GM12878 (cell line): ENCODE measurements at regions not wholly inside any gene's neighbourhood (a gene's known extent, or its start where the extent isn't known, plus 50 kb on each side); places are given as distances from the start of the nearest gene placed in this dataset.

Experiments
- ATAC-seq: fragments of 200-7000 bp; cut with Tn5 transposase; 3 replicates; pipeline ENCODE4 v1.9.1; 2020; ENCODE audit warnings: mild to moderate bottlenecking, moderate library complexity
- BruUV-seq: library from RNA; stranded (reverse); fragments of 400-500 nt; replicated peaks from 2 replicates; lab custom pipeline; 2021; lab: Mats Ljungman, UMichigan
- CTCF ChIA-PET: fragments of 300-600 bp; sonication (Branson Sonifier 250); formaldehyde crosslinking; extraction: SDS; loops from one replicate; lab custom pipeline; 2021; ENCODE audit warnings: inconsistent platforms; lab: Yijun Ruan, JAX
- POLR2A ChIA-PET: fragments of 350-600 bp; formaldehyde crosslinking; extraction: SDS; loops from one replicate; lab custom pipeline; 2021; ENCODE audit warnings: inconsistent platforms; lab: Charles Lee
- RAD21 ChIA-PET: fragments of 300-600 bp; sonication (Branson Sonifier 250); formaldehyde crosslinking; loops from one replicate; lab custom pipeline; 2023; ENCODE audit warnings: antibody characterized with exemption; ENCODE audit not compliant: unreplicated experiment; lab: Charles Lee
- SMC1A ChIA-PET: fragments of 300-600 bp; sonication (Branson Sonifier 250); formaldehyde crosslinking; loops from one replicate; lab custom pipeline; 2023; ENCODE audit not compliant: unreplicated experiment, uncharacterized antibody; lab: Charles Lee
- DNase-seq: peaks from one replicate; pipeline ENCODE4 v3.0.0-alpha.2; 2011; ENCODE audit warnings: low read depth, low spot score
- FAIRE-seq: peaks from 3 replicates; lab custom pipeline; 2011; peaks lifted over from hg19 to GRCh38; lab: Jason Lieb, UNC
- H2AFZ ChIP-seq: 2 replicates; pipeline ENCODE4 v1.6.0; 2011; ENCODE audit warnings: low read depth, low read length, control low read depth; ENCODE audit not compliant: control insufficient read depth
- H3K27ac ChIP-seq: 2 replicates; pipeline ENCODE4 v1.5.1; 2011; ENCODE audit warnings: control low read depth; ENCODE audit not compliant: control insufficient read depth, insufficient read depth
- H3K27me3 ChIP-seq, 2 experiments: replicated peaks in 1 of 2; 2 replicates each; pipeline versions ENCODE4 v1.6.0 to v1.6.1; 2011; ENCODE audit warnings: low read length in 1 of 2; ENCODE audit not compliant: control insufficient read depth in 2 of 2, insufficient read depth in 2 of 2
- H3K36me3 ChIP-seq, 2 experiments: 2 replicates each; pipeline ENCODE4 v1.5.1; 2011; ENCODE audit warnings: low read length in 1 of 2; ENCODE audit not compliant: control insufficient read depth in 2 of 2, insufficient read depth in 2 of 2
- H3K4me1 ChIP-seq: 2 replicates; pipeline ENCODE4 v1.6.1; 2011; ENCODE audit warnings: mild to moderate bottlenecking, low read length, moderate library complexity, mixed read lengths; ENCODE audit not compliant: control insufficient read depth, insufficient read depth
- H3K4me2 ChIP-seq: 2 replicates; pipeline ENCODE4 v1.6.0; 2011; ENCODE audit warnings: control low read depth; ENCODE audit not compliant: control insufficient read depth, insufficient read depth
- H3K4me3 ChIP-seq: fragments of 200-600 bp; sonication (generic); 2 replicates; pipeline ENCODE4 v1.5.1; 2016
- H3K79me2 ChIP-seq: 2 replicates; pipeline ENCODE4 v1.6.0; 2011; ENCODE audit warnings: low read length; ENCODE audit not compliant: control insufficient read depth, insufficient read depth
- H3K9ac ChIP-seq: 2 replicates; pipeline ENCODE4 v1.8.0; 2011; ENCODE audit warnings: low read length, control low read depth, mixed read lengths; ENCODE audit not compliant: control insufficient read depth, insufficient read depth
- H3K9me3 ChIP-seq: replicated peaks from 3 replicates; pipeline ENCODE4 v1.5.1; 2011; ENCODE audit warnings: mild to moderate bottlenecking, low read length; ENCODE audit not compliant: control insufficient read depth, insufficient read depth
- H4K20me1 ChIP-seq: 2 replicates; pipeline ENCODE4 v1.6.0; 2011; ENCODE audit not compliant: control insufficient read depth, insufficient read depth
- EP300 ChIP-seq, 2 experiments: fragments of 150-350 bp in 1 of 2; IDR thresholded peaks; 2 replicates each; pipeline ENCODE4 v1.6.1; 2011 to 2012; ENCODE audit warnings: low read depth in 2 of 2, low read length in 2 of 2, borderline replicate concordance in 1 of 2, improper control_type of control experiment in 1 of 2, inconsistent platforms in 1 of 2; ENCODE audit not compliant: control insufficient read depth in 1 of 2
- ETV6 ChIP-seq, 2 experiments: fragments of 450-650 bp in 1 of 2; IDR thresholded peaks in 1 of 2; conservative IDR thresholded peaks in 1 of 2; 2 replicates each; pipeline ENCODE4 v1.6.1; 2014; ENCODE audit warnings: antibody characterized with exemption in 1 of 2, borderline replicate concordance in 1 of 2, low read depth in 1 of 2, mild to moderate bottlenecking in 1 of 2, moderate library complexity in 1 of 2
- GATAD2B ChIP-seq: fragments of 450-650 bp; conservative IDR thresholded peaks from 2 replicates; pipeline ENCODE4 v1.6.1; 2017; ENCODE audit warnings: low read depth, mild to moderate bottlenecking, moderate library complexity
- HDAC6 ChIP-seq: fragments of 200-600 bp; sonication (generic); IDR thresholded peaks from one replicate; pipeline ENCODE4 v1.8.0; 2017; ENCODE audit warnings: antibody characterized with exemption; ENCODE audit not compliant: unreplicated experiment
- NFYB ChIP-seq: IDR thresholded peaks from 2 replicates; pipeline ENCODE4 v1.6.1; 2011; ENCODE audit warnings: low read depth, mild to moderate bottlenecking, low read length, improper control_type of control experiment, moderate library complexity; ENCODE audit not compliant: insufficient read depth
- NR2C2 ChIP-seq: IDR thresholded peaks from 2 replicates; pipeline ENCODE4 v1.6.1; 2011; ENCODE audit warnings: borderline replicate concordance, low read depth; ENCODE audit not compliant: control insufficient read depth, insufficient read length
- TARDBP ChIP-seq: IDR thresholded peaks from 2 replicates; pipeline ENCODE4 v1.6.1; 2016; ENCODE audit warnings: borderline replicate concordance
- TCF12 ChIP-seq: IDR thresholded peaks from 2 replicates; pipeline ENCODE4 v1.6.1; 2011; ENCODE audit warnings: low read depth, mild to moderate bottlenecking, low read length
- WRNIP1 ChIP-seq: IDR thresholded peaks from 2 replicates; pipeline ENCODE4 v1.6.1; 2011; ENCODE audit warnings: low read depth, low read length, improper control_type of control experiment, borderline replicate concordance
- ZSCAN29 ChIP-seq: fragments of 450-650 bp; IDR thresholded peaks from 2 replicates; pipeline ENCODE4 v1.6.1; 2017; ENCODE audit warnings: mild to moderate bottlenecking, moderate library complexity
- WGBS: methylation state at CpG from one replicate; pipeline ENCODE4 v1.1.6; 2016; ENCODE audit warnings: low lambda C conversion rate; ENCODE audit not compliant: insufficient replicate concordance, insufficient coverage; ENCODE audit errors: missing lambda C conversion rate; 5-methylcytosine and 5-hydroxymethylcytosine counted together
- in situ Hi-C: fragments of 300-500 bp; cut with MboI; formaldehyde crosslinking; loops from 9 replicates; pipeline ENCODE4 v1.14.3; 2018; ENCODE audit warnings: mixed read lengths
- intact Hi-C: fragments of 100-400 bp; cut with micrococcal nuclease; formaldehyde crosslinking; loops from one replicate; pipeline ENCODE4 v1.14.2; 2022; ENCODE audit not compliant: unreplicated experiment
- TF ChIP-seq, protein P1 (sequence below), 3 experiments: IDR thresholded peaks in 2 of 3; conservative IDR thresholded peaks in 1 of 3; 2 replicates each; pipeline ENCODE4 v1.5.1; 2011; ENCODE audit warnings: low read depth in 3 of 3, low read length in 3 of 3, mild to moderate bottlenecking in 3 of 3, control low read depth in 2 of 3, moderate library complexity in 2 of 3, inconsistent platforms in 1 of 3, mixed read lengths in 1 of 3; ENCODE audit not compliant: control insufficient read depth in 2 of 3, insufficient read depth in 1 of 3; ENCODE audit errors: extremely low read depth in 1 of 3
- TF ChIP-seq, protein P2 (sequence below): fragments of 450-650 bp; IDR thresholded peaks from 2 replicates; pipeline ENCODE4 v1.6.1; 2017; ENCODE audit warnings: mild to moderate bottlenecking, moderate library complexity
- TF ChIP-seq, protein P3 (sequence below): fragments of 450-650 bp; IDR thresholded peaks from 2 replicates; pipeline ENCODE4 v1.6.1; 2018; ENCODE audit warnings: mild to moderate bottlenecking, low read depth, moderate library complexity; ENCODE audit not compliant: partially characterized antibody
- TF ChIP-seq, protein P4 (sequence below): fragments of 450-650 bp; IDR thresholded peaks from 2 replicates; pipeline ENCODE4 v1.6.1; 2017; ENCODE audit warnings: borderline replicate concordance

DNA sequence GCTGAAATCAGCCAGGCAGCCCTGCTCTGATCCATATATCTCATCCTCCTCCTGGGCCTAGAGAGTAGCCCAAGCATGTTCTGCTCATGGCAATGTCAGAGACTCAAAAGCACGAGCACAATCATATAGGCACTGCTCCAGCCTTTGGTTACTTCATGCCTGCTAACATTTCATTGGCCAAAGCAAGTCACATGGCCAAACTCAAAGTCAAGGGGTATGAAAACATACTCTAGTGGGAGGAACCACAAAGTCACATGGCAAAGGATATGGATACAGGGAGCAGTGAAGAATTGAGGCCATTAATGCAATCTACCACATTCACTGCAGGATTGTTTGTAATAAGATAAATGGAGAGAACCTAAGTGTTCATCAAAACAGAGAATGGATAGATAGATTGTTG lies 87.8 kb upstream of the SPATS2L start:
- Histone ChIP-seq H3K4me1 (no peaks in the 10 kb centered on the region), H2AFZ (no peak overlapping the region), H3K4me2 (no peak overlapping the region), H3K79me2 (no peaks in the 10 kb centered on the region), H4K20me1 (no peaks in the 10 kb centered on the region), H3K27me3 (no peaks in the 10 kb centered on the region), H3K4me3 (no peak overlapping the region), H3K36me3 (no peaks in the 10 kb centered on the region), H3K9me3 (no peaks in the 10 kb centered on the region), H3K9ac (no peak overlapping the region), H3K27ac (no peak overlapping the region)
- 0% methylated on average over 1 of the region's 1 CpG for WGBS
- RAD21 ChIA-PET: no interaction called here
- DNase-seq (no peak), FAIRE-seq (no peak), ATAC-seq (no peak)
- intact Hi-C loops: no loop called here
- SMC1A ChIA-PET: no interaction called here
- in situ Hi-C loops: no loop called here
- no TSS peak for BruUV-seq
- POLR2A ChIA-PET: no interaction called here
- CTCF ChIA-PET: no interaction called here
- TF ChIP-seq GATAD2B (no peak), TARDBP (no peak), NR2C2 (no peak), NFYB (no peak), ZSCAN29 (no peak), HDAC6 (no peak), EP300 (IDR thresholded peaks at IDR 0.05; ENCODE audit: borderline replicate concordance in 1 of 2, control insufficient read depth in 1 of 2, low read depth in 2 of 2, low read length in 2 of 2) (no peak), WRNIP1 (no peak), TCF12 (no peak), ETV6 (conservative IDR thresholded peaks at IDR 0.05 in 1 of 2, IDR thresholded peaks at IDR 0.05 in 1 of 2; ENCODE audit: borderline replicate concordance in 1 of 2, low read depth in 1 of 2) (no peak)
- TF ChIP-seq, protein P1, sequence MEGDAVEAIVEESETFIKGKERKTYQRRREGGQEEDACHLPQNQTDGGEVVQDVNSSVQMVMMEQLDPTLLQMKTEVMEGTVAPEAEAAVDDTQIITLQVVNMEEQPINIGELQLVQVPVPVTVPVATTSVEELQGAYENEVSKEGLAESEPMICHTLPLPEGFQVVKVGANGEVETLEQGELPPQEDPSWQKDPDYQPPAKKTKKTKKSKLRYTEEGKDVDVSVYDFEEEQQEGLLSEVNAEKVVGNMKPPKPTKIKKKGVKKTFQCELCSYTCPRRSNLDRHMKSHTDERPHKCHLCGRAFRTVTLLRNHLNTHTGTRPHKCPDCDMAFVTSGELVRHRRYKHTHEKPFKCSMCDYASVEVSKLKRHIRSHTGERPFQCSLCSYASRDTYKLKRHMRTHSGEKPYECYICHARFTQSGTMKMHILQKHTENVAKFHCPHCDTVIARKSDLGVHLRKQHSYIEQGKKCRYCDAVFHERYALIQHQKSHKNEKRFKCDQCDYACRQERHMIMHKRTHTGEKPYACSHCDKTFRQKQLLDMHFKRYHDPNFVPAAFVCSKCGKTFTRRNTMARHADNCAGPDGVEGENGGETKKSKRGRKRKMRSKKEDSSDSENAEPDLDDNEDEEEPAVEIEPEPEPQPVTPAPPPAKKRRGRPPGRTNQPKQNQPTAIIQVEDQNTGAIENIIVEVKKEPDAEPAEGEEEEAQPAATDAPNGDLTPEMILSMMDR (IDR thresholded peaks at IDR 0.05 in 2 of 3, conservative IDR thresholded peaks at IDR 0.05 in 1 of 3; ENCODE audit: control insufficient read depth in 2 of 3, extremely low read depth in 1 of 3, insufficient read depth in 1 of 3, low read depth in 3 of 3, low read length in 3 of 3): no peak
- TF ChIP-seq, protein P2, sequence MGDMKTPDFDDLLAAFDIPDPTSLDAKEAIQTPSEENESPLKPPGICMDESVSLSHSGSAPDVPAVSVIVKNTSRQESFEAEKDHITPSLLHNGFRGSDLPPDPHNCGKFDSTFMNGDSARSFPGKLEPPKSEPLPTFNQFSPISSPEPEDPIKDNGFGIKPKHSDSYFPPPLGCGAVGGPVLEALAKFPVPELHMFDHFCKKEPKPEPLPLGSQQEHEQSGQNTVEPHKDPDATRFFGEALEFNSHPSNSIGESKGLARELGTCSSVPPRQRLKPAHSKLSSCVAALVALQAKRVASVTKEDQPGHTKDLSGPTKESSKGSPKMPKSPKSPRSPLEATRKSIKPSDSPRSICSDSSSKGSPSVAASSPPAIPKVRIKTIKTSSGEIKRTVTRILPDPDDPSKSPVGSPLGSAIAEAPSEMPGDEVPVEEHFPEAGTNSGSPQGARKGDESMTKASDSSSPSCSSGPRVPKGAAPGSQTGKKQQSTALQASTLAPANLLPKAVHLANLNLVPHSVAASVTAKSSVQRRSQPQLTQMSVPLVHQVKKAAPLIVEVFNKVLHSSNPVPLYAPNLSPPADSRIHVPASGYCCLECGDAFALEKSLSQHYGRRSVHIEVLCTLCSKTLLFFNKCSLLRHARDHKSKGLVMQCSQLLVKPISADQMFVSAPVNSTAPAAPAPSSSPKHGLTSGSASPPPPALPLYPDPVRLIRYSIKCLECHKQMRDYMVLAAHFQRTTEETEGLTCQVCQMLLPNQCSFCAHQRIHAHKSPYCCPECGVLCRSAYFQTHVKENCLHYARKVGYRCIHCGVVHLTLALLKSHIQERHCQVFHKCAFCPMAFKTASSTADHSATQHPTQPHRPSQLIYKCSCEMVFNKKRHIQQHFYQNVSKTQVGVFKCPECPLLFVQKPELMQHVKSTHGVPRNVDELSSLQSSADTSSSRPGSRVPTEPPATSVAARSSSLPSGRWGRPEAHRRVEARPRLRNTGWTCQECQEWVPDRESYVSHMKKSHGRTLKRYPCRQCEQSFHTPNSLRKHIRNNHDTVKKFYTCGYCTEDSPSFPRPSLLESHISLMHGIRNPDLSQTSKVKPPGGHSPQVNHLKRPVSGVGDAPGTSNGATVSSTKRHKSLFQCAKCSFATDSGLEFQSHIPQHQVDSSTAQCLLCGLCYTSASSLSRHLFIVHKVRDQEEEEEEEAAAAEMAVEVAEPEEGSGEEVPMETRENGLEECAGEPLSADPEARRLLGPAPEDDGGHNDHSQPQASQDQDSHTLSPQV: no peak
- TF ChIP-seq, protein P3, sequence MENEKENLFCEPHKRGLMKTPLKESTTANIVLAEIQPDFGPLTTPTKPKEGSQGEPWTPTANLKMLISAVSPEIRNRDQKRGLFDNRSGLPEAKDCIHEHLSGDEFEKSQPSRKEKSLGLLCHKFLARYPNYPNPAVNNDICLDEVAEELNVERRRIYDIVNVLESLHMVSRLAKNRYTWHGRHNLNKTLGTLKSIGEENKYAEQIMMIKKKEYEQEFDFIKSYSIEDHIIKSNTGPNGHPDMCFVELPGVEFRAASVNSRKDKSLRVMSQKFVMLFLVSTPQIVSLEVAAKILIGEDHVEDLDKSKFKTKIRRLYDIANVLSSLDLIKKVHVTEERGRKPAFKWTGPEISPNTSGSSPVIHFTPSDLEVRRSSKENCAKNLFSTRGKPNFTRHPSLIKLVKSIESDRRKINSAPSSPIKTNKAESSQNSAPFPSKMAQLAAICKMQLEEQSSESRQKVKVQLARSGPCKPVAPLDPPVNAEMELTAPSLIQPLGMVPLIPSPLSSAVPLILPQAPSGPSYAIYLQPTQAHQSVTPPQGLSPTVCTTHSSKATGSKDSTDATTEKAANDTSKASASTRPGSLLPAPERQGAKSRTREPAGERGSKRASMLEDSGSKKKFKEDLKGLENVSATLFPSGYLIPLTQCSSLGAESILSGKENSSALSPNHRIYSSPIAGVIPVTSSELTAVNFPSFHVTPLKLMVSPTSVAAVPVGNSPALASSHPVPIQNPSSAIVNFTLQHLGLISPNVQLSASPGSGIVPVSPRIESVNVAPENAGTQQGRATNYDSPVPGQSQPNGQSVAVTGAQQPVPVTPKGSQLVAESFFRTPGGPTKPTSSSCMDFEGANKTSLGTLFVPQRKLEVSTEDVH: no peak
- TF ChIP-seq, protein P4, sequence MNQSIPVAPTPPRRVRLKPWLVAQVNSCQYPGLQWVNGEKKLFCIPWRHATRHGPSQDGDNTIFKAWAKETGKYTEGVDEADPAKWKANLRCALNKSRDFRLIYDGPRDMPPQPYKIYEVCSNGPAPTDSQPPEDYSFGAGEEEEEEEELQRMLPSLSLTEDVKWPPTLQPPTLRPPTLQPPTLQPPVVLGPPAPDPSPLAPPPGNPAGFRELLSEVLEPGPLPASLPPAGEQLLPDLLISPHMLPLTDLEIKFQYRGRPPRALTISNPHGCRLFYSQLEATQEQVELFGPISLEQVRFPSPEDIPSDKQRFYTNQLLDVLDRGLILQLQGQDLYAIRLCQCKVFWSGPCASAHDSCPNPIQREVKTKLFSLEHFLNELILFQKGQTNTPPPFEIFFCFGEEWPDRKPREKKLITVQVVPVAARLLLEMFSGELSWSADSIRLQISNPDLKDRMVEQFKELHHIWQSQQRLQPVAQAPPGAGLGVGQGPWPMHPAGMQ: no peak
